AG08396 (cell line): ENCODE measurements at regions not wholly inside any gene's neighbourhood (a gene's known extent, or its start where the extent isn't known, plus 50 kb on each side); places are given as distances from the start of the nearest gene placed in this dataset.
"Not testable (repeated sequence)": the region's sequence is repeated elsewhere in the genome, so short reads cannot be mapped to it uniquely, and the experiment has no call there.

Experiments
- DNase-seq: peaks from one replicate; pipeline ENCODE4 v3.0.0; 2012; ENCODE audit warnings: low spot score, mixed read lengths

DNA sequence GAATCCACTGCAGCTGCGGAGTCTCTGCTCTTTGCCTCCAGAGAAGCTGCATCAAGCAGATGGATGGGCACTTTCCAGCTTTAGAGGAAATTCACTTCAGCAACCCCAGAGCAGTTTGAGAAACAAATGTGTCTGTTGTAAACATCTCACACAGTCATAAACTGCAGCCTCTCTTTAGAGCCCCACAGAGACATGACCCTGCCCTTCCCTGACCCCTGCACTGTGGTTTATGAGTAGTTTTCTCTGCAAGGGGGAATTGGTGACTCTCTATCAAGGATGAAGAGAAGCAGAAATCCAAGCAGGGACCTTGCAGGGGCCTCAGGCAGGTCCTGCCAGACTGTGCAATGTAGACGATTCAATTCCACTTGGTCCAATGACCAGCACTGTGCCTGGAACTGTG, 160.2 kb downstream of the SH2D4B start:
- DNase-seq, result no peak

DNA sequence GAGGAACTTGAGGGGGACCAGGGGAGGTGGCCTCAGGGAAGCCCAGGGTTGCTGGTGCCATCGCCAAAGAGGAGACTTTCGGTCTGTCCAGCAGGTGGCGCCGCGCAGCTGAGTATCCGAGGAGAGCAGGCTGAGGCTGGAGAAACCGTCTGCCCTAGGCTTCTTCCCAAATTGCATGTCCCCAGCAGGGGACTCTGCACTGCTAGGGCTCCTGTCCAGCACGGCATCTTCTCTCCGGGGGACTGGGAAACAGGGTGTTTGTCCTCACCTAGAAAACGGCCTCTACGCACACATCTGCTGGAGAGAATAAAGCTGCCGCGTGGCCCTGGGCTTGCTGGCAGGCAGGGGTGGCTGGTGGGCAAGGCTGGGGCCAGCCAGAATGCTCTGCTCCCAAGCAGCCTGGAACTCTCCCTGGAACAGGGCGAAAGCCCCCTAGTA, 161.9 kb downstream of the SH2D4B start:
- DNase-seq, result peak; percentile 76

DNA sequence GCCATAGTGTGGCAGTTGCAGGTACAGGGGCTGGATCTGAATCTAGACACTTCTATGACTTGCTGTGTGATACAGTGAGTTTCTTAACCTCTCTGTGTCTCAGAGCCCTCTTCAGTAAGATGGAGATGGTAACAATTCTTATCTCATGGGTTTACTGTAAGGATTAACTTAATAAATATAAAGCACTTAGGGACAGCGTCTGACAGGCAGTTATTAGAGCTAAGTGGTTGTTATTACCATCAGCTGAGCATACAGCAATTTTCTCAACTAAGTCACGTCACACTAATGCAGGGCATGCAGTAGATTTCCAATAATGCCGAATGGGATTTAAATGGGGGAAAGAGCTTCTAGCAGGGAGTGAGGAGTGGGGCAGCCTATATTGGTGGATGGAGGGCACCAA, 162.6 kb downstream of the SH2D4B start:
- no peak for DNase-seq

DNA sequence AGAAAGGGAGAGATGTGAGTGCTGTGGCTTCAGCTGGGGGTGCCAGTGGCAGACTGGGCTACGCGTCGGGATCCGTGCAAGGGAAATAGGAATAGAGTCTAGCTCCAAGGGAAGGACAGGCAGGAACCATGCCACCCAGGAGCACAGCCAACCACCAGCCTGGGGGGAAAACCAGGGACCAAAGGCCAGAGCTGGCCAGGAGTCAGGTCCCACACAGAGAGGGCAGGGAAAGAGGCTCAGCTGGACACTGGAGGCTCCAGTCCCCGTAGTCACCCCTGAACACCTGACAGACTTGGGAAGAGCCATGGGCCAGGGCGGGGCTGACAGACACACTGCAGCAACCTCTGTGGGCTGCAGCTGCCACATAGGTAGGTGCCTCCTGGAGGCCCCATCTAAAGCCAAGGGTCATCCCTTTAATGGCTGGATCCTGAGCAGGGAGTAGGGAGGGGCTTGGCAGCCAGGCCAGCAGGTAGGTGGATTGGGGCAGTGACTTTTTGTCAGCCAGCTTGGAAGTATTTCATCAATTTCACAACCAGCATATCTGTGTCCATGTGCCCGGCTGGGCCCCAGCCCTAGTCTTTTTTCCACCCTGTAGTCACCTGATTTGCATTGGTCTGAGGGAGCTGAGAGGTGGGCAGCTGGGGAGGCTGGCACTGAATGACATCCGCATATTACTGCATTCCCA, 163.2 kb downstream of the SH2D4B start:
- DNase-seq, result no peak

DNA sequence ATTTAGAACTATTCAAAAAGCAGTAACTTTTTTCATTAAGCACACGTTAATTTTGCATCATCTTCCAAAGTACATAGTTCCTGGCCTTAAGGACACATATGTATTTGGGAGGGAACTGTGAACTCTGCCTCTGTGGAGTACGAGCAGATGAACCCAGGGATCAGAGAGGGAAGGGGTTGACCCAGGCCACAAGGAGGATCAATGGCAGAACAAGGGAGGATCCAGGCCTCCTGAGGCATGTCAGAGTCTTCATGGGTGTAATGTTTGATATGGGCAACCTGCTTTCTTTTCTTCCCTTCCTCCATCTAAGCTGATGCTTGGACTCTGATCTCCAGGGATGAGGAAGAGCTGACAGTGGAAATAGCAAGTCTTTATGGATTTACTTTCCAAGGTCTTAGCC, 164.0 kb downstream of the SH2D4B start:
- DNase-seq, result no peak

DNA sequence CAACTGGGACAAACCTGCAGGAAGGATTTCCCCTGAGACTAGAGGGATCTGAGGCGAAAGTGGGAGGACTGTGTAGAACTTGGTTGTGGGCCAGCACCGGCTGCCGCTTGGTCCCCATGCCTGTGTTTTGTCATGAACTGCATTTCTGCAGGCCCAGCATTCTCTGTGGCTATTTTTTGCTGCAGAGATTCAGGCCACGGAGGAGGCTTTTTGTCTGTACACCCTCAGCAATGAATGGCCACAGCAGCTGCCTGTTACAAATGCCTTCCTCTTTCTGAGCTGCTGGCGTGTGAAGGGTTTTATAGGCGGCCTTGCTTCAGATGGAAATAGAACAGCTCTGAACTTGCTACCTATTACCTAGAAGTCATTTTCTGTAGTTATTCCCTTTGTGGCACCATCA, 164.4 kb downstream of the SH2D4B start:
- DNase-seq, result no peak

DNA sequence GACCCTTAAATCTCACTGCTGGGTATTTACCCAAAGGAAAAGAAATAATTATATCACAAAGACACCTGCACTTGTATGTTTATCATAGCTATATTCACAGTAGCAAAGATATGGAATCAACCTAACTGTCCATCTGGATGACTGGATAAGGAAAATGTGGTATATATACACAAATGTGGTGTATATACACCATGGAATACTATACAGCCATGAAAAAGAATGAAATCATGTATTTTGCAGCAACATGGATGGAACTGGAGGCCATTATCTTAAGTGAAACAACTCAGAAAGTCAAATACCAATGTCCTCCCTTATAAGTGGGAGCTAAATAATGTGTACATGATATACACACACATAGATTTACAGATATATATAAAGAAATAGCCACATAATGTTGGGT, 168.2 kb downstream of the SH2D4B start:
- no peak for DNase-seq

DNA sequence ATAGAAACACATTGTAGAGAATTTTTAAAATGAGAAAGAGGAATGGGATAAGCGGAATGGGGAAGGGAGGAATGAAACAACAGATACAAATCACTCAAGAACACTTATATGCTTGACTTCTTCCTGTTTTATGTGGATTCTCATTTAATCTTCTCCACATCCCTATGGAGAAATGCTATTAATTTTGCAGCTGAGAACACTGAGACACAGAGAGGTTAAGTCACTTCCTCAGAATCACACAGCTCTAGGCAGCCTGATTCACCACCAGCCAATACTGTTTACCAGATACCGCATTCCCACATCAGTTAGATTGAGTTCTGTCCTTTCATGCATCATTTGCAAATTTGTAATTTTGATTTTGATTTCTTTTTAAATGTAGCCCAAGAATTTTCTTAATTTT, 170.5 kb downstream of the SH2D4B start:
- no peak for DNase-seq

DNA sequence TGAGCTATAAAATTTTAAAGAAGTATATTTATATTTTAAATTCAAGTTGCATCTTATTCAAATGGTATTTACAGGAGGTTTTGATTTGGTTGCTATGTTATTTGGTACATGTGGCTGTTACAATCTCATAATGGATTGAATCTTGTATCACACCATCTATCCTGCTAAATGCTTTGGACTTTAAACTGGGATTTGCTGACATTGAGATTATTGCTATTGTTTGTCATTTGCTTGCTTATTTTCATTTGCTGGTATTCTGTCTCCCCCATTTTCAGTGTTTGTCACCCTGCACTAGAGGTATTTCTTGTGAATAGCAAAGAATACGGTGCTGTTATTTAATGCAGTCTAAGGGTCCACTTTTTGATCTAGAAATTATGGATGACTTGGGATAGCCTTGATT, 171.1 kb downstream of the SH2D4B start:
- DNase-seq, result no peak

DNA sequence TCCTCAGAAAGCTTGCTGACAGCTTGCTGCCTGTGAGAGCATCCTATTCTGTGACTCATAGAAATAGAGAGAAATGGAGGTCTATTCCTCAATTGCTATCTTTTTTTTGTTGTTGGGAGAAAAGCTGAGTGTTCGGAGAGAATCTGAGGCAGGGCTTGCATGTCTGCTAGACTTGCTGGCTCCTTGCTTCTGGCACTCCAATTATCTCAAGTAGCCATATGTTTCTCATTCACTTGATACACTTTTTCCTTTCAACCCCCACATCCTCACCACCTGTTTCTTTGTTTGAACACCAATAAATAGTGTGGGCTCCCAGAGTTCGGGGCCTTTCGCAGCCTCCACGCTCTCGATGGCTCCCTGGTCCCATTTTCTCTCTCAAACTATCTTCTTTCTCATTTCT, 172.2 kb downstream of the SH2D4B start:
- no peak for DNase-seq

DNA sequence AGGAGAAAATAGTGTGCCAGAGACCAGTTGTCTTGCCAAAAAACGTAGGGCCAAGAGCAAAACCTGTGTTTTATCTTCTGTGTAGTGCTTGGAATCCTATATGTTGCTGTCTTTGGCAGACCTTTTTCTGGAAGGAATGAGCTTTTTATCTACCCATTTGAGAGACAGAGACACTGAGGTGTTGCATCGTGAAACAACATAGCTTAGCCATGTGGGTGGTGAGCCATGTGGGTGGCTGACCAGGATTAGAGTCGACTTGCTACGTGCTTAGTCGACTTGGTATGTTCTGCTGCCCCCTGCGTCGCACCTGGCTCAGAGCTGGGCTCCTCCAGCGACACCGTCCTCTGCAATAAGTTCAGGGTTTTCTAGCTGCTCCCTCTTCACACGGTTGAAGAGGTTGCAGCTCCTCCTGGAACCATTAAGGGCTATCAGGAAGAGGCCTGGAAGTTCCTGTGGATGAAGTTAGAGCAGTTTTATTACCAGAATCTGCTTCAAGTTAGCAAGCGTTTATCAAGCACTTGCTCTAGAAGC, 175.8 kb downstream of the SH2D4B start:
- no peak for DNase-seq

DNA sequence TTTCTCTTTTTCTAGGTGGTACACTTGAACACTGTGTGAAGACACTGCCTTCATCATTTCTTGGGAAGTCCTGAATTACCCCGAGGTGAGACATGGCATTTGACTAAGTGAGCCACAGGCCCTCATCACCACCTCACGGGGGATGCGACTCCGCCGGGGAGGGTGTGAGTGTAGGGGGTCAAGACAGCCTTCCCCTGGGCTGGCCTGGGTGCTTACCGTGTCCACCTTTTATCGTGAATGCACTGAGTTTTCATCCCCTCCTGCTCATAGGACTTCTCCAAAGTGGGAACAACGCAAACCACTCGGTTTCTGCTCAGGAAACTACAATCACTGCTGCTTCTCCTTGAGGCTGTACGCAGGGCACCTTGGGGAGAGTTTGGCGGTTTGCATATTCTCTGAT, 176.9 kb downstream of the SH2D4B start:
- no peak for DNase-seq

DNA sequence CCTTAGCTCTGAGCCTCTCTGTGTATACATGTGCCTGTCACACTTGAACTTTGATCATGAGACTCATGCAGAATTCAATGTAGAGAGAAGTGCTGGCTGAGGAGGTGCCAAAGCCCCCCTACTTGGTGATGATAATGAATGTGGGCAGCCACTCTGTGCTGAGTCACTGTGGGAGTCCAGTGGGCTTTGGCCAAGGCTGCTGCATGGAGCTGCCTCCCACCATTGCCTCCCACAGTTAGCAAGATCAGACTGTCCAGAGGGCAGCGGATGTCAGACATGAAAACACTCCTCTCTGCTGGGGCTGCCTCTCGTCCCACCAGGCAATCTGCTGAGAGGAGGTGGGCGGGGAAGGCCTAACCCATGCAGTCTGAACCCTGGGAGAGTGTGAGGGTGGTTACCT, 180.3 kb downstream of the SH2D4B start:
- DNase-seq, result no peak

DNA sequence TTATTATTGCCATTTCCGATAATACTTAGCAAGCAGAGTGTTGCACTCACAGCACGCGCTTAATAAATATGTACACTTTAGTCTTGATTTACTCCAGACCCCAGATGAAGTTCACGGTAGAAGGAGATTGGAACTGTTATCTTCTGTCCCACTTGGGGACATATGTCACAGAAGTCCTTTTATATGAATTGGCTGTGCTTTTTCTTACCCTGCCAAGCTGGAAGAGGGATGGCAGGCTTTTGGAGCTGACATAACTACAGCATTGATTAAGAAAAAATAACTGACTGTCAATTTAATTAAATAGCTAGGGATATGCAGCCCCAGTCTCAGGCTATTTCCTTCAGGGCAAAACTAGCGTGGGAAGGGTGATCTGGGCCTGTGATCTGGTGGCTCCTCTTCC, 182.2 kb downstream of the SH2D4B start:
- no peak for DNase-seq

DNA sequence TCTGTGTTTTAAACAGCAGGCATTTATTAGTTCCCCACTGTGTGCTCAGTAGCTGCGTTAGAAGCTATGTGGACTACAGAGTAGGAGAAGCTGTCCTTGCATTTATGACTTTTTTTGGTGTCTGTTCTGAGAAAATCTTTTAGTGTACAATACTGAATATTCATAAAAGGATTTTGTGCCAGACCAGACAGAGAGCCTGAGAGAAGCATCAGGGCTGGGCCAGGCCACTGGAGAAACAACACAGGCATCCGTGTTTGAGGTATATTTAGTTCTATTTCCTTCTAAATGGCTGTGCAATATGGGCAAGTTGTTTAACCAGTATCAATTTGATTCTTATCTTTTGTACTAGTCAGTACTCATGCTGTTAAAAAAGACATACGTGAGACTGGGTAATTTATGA, 182.8 kb downstream of the SH2D4B start:
- DNase-seq, result no peak

DNA sequence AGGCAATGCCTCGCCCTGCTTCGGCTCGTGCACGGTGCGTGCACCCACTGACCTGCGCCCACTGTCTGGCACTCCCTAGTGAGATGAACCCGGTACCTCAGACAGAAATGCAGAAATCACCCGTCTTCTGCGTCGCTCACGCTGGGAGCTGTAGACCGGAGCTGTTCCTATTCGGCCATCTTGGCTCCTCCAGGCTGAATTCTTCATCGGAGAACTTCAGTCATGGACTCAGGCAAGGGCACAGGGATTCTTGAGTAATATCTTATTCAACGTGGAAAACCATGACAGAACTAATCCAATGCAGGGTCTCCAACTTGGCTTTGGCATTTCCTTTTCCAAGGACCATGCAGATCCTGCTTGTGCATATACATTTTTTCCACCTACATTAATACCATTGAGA, 190.7 kb downstream of the SH2D4B start:
- DNase-seq, result not testable (repeated sequence)

DNA sequence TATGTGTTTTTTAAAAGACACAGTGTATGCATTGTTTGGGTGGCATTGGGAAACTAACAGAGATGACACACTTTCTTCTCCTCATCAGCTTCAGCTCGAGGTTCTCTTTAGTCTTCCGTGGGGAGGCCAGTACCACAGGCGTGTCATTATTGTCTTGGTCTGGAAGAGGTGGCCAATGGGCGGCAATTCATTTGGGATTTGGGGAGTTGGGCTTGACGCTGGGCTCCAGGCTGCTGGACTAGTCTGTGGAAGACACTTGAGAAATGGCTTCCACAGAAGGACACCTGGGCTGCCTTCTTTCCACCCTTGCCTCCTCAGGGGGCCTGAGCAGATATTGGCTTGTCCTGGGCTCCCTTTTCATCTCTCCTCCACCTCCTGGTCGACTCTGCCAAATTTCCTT, 192.2 kb downstream of the SH2D4B start:
- DNase-seq, result no peak

DNA sequence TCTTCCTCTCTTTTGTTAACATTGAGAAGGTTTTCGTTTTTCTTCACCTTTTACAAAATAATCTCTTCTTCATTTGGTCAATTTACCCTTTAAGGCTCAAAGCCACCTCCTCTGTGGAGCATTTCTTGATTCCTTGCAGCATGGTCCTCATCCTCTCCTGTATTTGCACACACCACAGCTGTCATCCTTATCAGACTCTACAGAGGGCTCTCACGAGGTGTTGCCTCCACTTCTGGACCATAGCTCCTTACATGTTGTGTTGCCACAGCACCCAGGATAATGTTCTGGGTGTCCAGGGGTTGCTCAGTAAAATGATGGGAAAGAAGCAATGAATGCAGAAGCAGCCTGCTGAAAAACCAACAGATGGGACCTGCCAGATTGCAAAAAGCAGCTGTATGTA, 192.8 kb downstream of the SH2D4B start:
- DNase-seq, result no peak

DNA sequence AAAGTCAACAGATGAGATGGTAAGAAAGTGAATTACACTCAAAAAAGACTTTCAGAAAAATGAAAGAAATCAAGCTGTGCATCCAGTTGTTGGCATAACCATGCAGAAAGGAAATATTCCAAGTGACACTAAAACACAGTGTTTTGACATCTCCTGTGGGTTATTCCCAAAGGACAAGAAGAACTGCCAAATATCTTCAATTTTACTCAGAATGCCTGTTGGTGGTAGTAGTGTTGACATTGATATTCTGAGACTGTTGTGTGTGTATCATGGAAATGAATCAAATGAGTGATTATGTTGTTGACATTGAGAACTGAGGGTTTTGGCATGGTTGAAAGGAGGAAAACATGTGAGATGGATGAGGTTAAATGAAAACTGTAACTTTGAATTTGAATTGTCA, 196.9 kb downstream of the SH2D4B start:
- no peak for DNase-seq

DNA sequence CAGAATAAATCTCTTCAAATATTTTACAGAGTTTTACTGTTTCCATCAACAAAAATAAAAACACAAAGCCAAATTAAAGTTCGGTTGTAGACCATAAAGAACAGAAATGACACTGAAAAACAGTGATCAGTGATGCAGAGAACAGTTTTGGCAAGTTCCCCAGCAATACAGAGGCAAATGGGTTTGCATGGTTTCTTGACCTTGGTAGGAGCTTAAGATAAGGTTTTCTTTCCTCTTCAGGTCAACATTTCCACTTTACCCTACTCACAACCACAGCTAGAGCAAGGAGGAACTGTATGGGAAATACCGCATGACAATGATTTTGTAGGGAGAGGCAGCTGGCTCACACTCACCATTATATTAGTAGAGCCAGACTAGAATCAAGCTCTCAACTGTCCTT, 199.5 kb downstream of the SH2D4B start:
- DNase-seq, result no peak

DNA sequence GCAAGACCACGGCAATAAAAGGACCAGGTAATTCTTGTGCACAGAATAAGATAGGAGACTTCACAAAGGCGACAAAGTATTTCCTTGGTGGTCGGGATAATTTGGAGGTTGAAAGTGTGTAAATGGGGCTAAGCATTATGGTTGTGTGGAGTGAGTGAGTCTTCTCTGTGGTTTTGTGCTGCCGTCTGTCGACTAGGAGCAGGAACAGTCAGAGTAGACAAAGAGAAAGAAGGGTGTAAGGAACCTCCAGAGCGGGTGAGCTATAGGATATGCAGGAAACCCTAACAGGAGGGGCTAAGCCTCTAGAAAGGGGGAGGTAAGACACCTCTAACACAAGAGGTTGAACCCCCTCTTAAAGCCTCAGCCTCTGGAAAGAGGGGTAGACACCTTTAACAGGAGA, 201.6 kb downstream of the SH2D4B start:
- no peak for DNase-seq

DNA sequence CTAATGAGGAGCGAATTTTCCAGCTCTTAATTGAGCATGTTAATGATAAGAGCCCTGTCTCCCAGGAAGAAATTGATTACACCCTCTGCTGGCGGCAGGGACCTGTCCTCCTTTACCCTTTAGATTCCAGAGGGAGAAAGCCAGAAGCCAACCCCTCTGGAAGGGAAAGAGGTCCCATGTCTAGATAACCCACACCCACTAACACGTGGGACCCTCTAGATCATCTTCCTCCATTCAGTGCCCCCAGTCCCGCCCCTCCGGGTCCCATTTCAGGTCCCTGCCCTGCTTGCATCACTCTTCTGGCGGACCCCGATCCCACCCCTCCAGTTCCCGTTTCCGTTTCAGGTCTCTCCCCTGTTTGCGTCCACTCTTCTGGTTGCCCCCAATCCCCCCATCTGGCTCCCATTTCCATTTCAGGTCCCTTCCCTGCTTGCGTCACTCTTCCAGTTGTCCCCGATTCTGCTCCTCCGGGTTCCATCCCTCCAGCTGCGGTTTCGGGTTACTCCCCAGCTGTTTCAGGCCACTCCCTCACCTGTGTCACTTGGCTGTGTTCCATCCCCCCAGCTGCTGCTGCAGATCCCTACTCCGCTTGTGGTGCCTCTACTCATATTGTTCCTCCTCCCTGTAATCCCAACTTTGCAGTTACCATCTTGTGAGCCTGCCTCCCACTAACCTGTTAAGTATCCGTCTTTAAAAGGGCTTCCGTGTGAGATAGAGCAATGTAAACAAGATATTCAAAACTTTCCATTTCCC, 202.4 kb downstream of the SH2D4B start:
- no peak for DNase-seq

DNA sequence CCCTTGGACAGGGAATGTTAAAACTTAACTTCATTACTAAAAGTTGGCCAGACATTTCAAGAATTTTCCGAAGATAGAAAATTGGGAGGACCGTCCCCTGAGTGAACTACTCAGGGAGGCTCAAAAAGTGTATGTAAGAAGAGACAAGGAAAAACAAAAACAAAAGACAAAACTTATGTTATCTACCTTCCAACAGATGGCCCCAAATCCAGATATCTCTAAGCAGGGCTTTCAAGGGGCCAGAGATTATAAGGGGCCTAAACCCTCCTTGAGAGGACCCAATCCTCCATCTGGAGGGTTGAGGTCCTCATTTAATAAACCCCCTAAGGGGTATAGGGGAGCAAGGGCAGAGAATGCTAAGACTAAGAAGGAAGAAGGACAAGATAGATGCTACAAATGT, 203.6 kb downstream of the SH2D4B start:
- DNase-seq, result no peak

DNA sequence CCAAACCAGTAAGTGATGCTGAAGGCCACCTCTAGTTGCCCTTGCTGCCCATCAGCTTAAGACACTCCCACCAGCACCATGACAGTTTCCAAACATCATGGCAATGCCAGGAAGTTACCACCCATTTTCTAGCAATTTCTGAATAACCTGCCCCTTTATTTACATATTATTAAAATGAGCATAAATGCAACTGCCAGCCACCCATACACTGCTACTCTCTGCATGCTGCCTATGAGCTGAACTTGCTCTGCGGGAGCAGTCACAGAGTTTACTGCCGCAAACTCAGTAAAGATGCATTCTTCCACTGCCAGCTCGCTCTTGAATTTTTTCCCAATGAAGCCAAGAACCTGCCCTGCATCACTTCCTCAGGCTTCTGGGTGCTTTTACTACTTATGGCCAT, 212.6 kb downstream of the SH2D4B start:
- no peak for DNase-seq
